ENCODE measurements at regions not wholly inside any gene's neighbourhood (a gene's known extent, or its start where the extent isn't known, plus 50 kb on each side); places are given as distances from the start of the nearest gene placed in this dataset.
"Not testable (repeated sequence)": the region's sequence is repeated elsewhere in the genome, so short reads cannot be mapped to it uniquely, and the experiment has no call there.

DNA sequence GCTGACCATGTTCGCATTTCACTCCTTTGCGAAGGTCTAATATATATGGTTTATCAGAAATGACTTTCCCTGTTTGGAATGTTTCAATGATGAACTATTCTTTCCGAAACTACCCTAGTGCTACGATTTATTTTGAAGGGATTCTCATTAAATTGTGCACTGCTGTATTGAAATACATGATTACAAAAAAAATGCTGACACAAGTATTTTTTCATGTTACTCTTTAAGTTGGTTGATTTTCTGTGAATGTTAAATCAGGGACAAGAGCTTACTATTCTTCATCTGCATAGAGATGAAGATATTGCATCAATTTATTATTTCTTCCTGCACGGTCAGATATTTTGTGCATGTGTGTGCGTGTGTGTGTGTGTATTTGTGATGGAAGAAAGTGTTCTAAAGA is 731.5 kb upstream of the AGA start:
- DNase-seq (no peak), ATAC-seq (ENCODE audit: poor library complexity) (no peak)
- intact Hi-C loops (cut with DNase I) = no loop called here

DNA sequence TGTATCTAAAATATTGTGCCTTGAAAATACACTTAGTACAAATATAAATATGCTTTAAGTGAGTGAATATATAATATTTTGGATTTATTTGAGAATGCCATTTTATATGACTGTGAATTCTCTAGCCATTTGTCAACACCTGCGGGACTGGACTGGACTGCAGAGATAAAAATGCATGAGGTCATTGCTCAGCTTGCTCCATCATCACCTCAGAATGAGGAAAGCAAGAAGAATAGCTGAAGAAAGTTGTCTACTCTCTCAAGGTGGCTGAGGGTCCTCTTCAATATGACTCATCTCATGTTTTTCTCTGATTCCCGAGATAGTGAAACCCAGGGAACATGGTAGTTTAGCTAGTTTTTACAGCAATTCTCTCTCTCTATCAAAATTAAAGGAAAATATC is 732.5 kb upstream of the AGA start:
- DNase-seq = no peak
- intact Hi-C loops (cut with DNase I) = no loop called here
- no peak for ATAC-seq (ENCODE audit: poor library complexity)

DNA sequence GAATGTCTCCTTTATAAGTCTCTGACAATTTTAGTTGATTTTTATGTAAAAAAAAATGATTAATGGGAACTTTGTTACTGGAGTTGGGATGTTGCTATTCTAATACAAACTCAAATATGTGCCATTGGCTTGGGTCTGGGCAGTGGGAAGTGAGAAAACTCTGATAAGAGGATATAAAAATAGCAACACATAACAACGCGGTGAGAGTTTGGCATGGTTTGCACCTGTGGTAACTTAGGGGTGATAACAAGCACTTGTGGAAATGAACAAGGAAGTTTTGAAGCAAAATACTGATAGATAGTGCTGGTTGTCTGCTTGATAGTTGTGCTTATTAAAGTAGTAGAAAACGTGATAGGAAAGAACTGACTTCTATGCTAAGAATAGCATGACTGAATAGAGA is 743.3 kb upstream of the AGA start:
- ATAC-seq (ENCODE audit: poor library complexity) = peak; percentile 96
- DNase-seq = peak; percentile 43
- intact Hi-C loops (cut with DNase I) = no loop called here

DNA sequence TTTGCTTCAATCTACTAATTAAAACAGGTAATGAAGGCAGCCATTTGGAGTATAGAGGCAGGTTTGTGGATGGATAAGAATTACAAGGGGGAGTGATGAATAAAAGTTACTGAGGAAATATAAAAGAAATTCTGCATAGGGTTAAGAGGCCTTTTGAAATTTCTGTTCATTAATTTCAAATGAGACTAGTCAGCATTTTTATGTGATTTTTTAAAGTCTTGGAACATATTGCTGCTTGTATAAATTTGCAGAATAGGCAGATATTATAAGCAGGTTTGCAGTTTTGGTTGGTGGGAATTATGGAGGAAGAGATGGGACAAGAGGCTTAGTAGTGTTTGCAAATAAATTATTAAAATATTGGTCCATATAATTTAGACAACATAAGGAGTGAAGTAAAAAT is 750.4 kb upstream of the AGA start:
- ATAC-seq (ENCODE audit: poor library complexity) (no peak), DNase-seq (no peak)
- intact Hi-C loops (cut with DNase I) = no loop called here

DNA sequence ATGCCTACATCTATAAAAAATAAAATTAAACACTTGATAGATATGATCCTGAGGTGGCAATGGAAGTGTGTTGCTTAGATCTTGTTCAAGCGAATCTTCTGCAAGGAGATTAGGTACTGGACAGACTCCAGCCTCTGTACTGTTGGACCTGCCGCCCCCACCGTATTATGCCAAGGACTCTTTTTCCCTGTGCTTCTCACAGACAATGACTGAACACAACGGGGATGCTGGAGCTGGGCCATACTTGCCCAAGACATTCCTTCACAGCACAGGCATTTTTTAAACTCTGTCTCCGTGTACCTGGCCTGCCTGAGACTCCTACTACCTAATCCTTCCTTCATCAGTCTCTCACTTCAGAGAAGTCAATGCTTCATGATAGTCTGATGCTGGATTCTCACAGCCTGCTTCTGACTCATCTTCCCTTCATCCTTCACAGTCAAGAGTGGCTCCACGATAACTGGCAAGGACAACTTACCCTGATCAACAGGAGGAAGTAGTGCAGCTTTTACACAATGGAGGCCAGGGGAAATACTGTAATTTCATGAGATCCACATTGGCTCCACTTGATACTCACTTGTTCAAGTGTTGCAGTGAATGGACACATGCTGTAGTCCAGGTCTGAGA is 754.6 kb upstream of the AGA start:
- DNase-seq = no peak
- no peak for ATAC-seq (ENCODE audit: poor library complexity)
- intact Hi-C loops (cut with DNase I) = no loop called here

DNA sequence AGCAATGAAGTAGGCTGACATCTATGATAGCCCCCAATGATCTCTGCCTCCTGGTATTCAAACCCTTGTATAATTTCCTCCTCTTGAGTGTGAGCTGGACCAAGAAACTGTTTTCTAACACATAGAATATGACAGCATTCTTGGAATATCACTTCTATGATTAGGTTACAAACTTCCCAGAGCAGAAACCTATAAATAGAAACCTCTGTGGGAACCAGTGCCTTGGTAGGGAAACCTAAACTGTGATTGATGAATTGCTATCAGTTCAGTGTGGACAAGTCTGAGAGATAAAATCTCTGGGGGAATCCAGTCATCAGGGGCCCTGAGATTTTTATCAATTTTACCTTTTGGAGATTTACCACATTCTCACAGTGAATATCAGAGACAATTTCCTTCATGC is 756.5 kb upstream of the AGA start:
- peak; percentile 68 for ATAC-seq (ENCODE audit: poor library complexity)
- intact Hi-C loops (cut with DNase I) = no loop called here
- DNase-seq = no peak

DNA sequence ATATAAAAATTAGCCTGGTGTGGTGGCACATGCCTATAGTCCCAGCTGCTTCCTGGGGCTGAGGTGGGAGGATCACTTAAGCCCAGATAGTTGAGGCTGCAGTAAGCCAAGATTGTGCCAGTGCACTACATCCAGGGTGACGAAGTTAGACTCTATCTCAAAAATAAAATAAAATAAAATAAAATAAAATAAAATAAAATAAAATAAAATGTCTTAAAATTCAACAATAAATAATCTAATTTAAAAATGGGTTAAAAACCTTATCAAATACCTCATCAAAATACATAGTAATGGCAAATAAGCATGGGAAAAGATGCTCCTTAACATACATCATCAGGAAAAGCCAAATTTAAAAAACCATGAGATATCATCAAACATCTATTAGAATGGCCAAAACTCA is 760.2 kb upstream of the AGA start:
- intact Hi-C loops (cut with DNase I) = no loop called here
- no peak for ATAC-seq (ENCODE audit: poor library complexity)
- no peak for DNase-seq

DNA sequence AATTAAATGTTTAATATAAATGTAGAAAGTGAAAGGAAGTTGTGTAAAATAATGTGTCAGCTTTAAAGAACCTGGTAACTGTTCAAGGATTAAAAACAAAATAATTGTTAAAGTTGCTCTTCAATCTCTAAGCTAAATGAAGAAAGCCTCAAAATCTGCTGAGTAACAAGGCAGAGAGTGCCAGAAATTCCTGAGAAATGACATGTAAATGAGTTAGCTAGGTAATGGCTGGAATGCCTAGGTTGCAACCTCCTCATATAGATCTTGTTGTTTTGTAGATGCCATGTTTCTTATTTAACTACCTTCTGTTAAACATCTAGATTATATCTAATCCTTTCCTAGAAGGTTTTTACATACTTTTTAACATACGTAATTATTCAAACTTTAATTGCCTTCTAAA is 763.6 kb upstream of the AGA start:
- no peak for ATAC-seq (ENCODE audit: poor library complexity)
- DNase-seq = no peak
- intact Hi-C loops (cut with DNase I) = no loop called here

DNA sequence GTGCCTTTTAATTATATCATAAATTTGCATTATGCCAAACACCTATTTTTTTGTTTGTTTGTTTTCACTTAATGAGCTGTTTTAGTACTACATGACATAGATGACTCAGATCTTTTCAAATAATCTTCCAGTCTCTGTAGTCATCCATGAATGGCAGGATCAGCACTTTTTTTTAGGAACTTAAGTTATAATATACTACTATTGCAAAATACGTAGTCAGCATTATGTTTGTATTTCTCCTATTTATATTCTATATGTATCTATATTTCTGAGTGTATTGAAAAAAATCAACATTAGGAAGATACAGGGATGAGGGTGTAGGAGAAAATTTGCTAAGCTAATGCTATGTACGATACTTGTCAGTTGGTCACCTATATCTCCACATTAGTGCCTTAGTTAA is 773.1 kb upstream of the AGA start:
- DNase-seq (no peak), ATAC-seq (ENCODE audit: poor library complexity) (no peak)
- intact Hi-C loops (cut with DNase I) = no loop called here

DNA sequence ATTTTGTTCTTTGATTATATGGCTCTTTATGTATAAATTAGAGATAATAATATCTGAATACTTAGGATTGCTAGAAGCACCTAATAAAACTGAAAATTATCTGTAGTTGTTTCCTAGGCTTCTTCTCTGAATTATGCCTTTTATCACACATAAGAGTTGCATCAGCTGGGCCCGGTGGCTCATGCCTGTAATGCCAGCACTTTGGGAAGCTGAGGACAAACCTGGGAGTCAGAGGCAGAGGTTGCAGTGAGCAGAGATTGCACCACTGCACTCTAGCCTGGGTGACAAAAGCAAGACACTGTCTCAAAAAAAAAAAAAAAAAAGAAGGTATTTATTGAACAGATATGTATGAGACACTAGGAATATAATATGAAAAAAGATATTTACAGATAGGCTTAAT is 773.5 kb upstream of the AGA start:
- no peak for DNase-seq
- ATAC-seq (ENCODE audit: poor library complexity) = no peak
- intact Hi-C loops (cut with DNase I) = no loop called here

DNA sequence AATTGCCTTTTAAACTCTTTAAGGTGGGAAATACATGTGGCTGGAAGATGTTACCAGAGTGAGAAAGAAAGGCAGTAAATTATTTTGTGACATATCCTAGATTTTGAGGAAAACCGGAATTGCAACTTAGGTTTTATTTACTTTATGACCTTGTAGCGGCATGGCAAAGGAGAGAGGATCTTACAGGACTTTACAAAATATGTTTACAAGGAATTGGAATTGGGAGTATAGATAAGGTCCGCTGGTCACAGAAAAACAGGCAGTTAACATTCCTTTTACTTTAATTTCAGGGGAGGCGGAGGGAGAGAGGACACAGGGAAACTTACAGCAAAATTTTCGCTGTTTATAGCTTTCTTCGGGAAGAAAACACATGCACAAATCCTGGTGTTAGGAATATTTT is 784.2 kb upstream of the AGA start:
- ATAC-seq (ENCODE audit: poor library complexity); intact Hi-C loops (cut with DNase I); DNase-seq: not testable (repeated sequence)

DNA sequence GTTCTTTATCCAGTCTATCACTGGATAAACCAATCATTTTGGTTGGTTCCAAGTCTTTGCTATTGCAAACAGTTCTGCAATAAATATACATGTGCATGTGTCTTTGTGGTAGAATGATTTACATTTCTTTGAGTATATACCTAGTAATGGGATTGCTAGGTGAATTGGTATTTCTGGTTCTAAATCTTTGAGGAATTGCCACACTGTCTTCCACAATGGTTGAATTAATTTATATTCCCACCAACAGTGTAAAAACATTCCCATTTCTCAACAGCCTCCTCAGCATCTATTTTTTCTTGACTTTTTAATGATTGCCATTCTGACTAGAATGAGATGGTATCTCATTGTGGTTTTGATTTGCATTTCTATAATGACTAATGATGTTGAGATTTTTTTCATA is 791.7 kb upstream of the AGA start:
- no peak for ATAC-seq (ENCODE audit: poor library complexity)
- intact Hi-C loops (cut with DNase I) = no loop called here
- no peak for DNase-seq

DNA sequence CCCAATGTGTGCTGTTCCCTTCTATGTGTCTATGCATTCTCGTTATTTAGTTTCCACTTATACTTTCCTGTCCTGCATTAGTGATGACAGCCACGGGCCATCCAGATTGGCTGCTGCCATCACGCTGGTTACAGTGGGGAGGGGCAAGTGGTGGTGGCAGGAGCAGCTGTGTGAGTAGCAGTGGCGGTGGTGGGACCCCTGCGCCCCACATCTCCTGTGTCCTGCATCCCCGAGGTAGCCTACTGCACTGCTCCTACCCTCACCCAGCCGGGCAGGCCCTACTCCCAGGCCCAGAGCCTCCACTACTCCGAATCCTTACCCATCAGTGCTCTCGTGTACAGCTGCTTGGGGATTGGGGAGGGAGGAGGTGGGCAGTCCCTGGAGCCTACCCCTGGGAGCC is 798.7 kb upstream of the AGA start:
- no peak for DNase-seq
- ATAC-seq (ENCODE audit: poor library complexity) = no peak
- intact Hi-C loops (cut with DNase I) = no loop called here

DNA sequence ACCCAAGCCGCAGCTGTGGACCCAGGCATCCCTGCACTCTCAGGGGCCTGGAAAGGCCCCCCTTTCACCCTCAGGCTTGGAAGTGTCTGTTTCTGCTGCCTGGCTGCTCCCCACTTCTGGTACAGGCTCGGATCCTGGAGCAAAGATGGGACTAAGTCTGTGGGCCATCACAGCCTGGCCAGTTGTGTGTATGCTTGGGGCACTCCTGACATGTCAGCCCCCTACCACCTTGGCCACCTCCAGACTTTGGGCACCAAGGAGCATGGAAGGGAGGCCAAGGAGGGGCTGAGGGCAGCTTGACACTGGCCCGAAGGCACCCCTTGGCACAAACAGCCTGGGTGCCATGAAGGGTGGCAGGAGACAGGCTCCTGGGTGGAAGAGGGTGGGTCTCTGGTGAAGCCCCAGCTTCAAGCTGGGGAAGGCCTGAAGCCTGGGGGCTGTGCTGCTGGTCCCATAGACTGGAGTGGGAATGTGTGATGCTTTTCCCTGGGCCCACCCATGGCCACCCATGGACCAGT is 799.4 kb upstream of the AGA start:
- intact Hi-C loops (cut with DNase I) = no loop called here
- ATAC-seq (ENCODE audit: poor library complexity) (no peak), DNase-seq (no peak)

DNA sequence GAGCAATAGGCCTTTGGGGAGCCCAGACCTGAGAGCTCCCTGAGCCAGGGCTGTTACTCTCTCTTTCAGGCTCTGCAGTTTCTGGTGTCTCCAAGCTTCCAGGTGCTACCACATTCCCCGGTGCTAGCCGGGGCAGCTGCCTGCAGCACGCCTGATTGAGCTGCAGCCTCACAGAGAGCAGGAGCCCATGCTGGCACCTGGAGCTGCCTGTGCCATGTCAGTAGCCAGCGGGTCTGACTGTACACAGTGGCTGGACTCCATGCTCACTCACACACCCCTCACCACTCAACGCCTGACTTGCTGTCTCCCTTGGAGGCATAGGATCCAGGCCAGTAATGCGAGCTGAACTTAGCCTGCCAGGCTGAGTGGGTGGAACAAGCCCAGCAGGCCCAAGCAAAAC is 800.4 kb upstream of the AGA start:
- intact Hi-C loops (cut with DNase I) = no loop called here
- DNase-seq = no peak
- ATAC-seq (ENCODE audit: poor library complexity) = no peak

DNA sequence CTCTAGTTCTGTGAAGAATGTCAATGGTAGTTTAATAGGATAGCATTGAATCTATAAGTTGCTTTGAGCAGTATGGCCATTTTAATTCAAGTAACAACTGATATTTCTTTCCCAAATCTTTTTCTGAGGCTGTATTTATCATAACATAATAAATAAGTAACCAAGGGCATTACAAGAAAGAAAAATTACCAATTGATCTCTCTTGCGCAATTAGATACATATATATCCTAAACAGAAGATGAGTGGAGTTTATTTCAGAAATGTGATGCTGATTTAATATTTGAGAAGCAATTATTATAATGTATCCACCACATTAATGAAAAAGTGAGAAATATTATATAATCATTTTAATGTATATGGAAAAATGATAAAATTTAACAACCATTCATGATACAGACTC is 802.5 kb upstream of the AGA start:
- ATAC-seq (ENCODE audit: poor library complexity) (no peak), DNase-seq (no peak)
- intact Hi-C loops (cut with DNase I) = no loop called here

DNA sequence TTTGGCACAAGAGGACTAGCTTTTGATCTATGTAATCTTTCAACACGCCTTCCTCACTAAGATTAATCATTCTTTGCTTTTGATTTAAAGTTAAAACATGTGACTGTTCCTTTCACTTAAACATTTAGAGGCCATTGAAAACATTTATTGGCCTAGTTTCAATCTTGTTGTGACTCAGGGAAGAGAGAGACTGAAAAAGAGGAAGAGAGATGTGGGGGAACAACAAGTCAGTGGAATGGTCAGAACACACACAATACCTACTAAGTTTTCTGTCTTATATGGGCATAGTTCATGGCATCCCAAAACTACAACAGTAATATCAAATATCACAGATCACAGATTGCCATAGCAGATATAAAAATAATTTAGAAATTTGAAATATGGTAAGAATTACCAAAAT is 812.9 kb upstream of the AGA start:
- ATAC-seq (ENCODE audit: poor library complexity) (no peak), DNase-seq (no peak)
- intact Hi-C loops (cut with DNase I) = no loop called here

DNA sequence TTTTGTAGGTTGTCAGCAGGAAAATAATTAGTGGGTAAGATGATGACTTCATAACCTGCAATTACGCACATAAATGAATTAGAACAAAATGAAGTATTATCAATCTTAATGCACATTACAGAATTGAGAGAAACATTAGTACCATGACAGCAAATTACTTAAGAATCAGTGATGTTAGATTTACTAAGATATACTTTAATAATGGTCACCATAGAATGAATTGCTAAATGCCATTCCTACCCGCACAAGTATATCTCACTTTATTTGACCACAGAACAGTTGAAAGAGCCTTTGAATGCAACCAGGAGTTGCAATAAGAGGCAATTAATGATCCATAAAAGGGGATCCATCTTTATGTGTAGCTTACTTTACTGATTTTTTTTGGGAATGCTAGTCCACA is 816.4 kb upstream of the AGA start:
- no peak for ATAC-seq (ENCODE audit: poor library complexity)
- intact Hi-C loops (cut with DNase I) = no loop called here
- DNase-seq = no peak

DNA sequence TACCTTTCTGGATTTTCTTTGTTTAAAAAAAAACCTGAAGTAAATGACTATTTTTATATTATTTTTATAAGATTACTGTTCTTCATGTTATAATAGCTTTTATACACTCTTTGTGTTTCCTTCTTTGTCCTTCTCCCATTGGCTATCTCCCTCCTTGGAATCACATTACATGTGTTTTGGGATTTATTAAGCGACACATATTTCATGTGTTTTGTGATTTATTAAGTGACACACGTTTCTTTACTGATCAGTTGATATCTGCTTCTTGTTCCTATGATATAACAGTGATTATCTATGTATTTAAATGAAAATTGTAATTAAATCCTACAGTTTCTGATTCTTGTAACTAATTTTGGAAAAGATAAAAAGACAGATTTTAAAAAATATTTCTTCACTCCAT is 817.3 kb upstream of the AGA start:
- ATAC-seq (ENCODE audit: poor library complexity) (no peak), DNase-seq (no peak)
- intact Hi-C loops (cut with DNase I) = no loop called here

DNA sequence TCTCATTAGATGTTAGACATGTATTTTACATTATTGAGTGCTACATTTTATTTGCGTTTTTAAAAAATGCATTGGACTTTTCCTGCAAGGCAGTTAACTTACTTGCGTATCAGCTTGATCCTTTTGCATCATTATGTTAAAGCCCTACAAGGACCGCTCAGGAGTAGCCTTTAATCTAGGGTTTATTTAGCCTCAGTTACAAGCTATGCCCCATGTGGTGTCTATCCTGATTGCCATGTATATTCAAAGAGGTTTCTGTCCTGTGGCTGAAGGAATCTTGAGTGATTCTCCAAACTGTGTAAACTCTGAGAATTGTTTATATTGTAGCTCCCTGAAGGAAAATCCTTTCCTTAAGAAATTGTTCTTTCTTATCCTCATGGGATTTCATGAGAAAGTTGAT is 821.8 kb upstream of the AGA start:
- intact Hi-C loops (cut with DNase I) = no loop called here
- ATAC-seq (ENCODE audit: poor library complexity) = no peak

DNA sequence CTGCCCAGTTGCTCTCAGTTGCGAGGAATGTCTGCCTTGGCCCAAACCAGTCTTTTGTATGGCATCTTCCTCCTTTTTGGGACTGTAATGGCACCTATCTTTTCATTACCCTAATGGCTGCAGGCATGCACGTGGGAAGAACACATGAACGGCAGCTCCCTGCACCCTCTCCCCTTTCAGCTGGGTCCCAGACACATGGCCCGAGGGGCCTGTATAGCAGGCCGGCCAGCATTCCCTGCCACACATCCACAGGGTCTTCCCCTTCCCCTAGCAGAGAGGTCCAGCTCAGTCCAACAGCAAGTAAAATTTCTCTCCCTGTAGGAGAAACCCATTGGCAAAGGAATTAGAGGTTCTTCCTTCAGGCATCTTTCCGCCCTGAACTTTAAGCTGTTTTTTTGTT is 829.1 kb upstream of the AGA start:
- intact Hi-C loops (cut with DNase I) = no loop called here
- ATAC-seq (ENCODE audit: poor library complexity) = no peak
- DNase-seq = no peak

More for the DNA sequence above, 821.8 kb upstream of the AGA start:
- DNase-seq = no peak

Measured in Right ventricle myocardium superior (tissue), 1 donor.